HK-2 (cell line): ENCODE measurements at regions not wholly inside any gene's neighbourhood (a gene's known extent, or its start where the extent isn't known, plus 50 kb on each side); places are given as distances from the start of the nearest gene placed in this dataset.
A peak's percentile ranks its signal among the peaks of the same experiment; 100 is the strongest.
"Not testable (repeated sequence)": the region's sequence is repeated elsewhere in the genome, so short reads cannot be mapped to it uniquely, and the experiment has no call there.

Experiments
- DNase-seq: peaks from one replicate; pipeline ENCODE4 v3.0.0-alpha.2; 2018; ENCODE audit not compliant: unreplicated experiment

- no peak for DNase-seq
These were observed 146.2 kb upstream of the MTPN start for GRCh38 chr7:136123352-136123751.

DNA sequence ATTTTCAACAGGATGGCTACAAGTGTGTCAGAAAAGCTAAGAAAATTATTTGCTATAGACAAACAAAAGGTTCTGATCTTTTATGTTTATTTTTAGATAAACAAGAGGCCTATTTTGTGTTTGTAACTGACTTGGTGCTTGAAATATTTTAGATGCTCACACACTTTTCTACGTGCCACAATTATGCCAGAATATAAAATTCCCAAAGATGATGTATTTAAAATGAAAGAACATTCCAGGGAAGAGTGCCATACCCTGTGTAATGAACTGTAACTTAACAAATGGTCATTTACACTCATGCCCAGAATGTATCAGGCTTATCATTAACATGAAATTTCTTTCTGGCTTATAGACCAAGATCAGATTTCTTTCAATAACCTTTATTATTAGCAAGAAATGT lies 144.9 kb upstream of the MTPN start:
- DNase-seq: no peak

DNA sequence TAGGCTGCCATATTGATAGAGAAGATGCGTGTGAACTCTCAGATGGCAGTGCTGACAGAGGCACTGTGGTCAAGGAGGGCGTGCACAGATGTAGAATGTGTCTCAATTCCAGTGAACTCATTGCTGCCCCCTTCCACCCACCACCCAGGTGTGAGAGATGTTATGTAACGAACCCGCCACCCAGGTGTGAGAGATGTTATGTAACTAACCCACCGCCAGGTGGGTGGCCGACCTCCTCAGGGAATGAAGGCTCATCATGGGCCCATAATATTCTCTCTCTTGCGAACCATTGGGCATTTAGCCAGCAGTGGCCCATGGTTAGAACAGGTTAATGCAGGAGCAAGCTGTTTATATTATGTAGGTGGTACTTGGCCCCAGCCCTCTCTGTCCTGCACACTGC lies 140.4 kb upstream of the MTPN start:
- DNase-seq: no peak

DNA sequence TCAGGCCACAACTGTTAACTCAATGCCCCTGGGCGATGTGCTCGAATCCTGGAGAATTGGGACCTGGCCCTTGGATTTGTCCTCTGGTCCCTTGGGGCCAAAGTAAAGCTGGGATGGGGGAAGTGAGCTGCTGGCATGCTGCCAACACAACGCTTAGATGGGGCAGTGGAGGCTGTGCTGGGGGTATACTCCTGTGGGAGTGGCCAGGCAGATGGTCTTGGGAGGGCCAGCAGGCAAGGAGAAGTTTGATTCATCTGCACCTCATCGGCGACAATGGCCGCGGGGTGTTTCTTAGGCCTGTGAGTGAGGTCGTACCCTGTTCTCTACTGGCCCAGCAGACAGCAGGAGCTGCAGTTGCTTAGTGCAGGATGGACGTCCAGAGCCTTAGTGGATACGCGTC lies 139.0 kb upstream of the MTPN start:
- DNase-seq: no peak

GRCh38 chr7:136114966-136115762 lies 138.0 kb upstream of the MTPN start:
- peak; percentile 55 for DNase-seq

DNA sequence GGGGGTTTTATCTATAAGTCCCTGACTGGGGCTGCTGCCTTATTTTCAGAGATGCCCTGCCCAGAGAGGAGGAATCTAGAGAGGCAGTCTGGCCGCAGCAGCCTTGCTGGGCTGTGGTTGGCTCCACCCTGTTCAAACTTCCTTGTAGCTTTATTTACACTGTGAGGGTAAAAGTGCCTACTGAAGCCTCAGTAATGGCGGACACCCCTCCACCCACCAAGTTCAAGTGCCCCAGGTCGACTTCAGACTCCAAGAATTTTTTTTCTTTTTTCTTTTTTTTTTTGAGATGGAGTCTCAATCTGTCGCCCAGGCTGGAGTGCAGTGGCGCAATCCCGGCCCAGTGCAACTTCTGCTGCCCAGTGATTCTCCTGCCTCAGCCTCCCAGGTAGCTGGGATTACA lies 137.3 kb upstream of the MTPN start:
- not testable (repeated sequence) for DNase-seq

DNA sequence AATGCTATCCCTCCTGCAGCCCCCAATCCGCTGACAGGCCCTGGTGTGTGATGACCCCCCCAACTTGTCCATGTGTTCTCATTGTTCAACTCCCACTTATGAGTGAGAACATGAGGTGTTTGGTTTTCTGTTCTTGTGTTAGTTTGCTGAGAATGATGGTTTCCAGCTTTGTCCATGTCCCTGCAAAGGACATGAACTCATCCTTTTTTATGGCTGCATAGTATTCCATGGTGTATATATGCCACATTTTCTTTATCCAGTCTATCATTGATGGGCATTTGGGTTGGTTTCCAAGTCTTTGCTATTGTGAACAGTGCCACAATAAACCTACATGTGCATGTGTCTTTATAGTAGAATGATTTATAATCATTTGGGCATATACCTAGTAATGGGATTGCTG lies 131.9 kb upstream of the MTPN start:
- DNase-seq: not testable (repeated sequence)

DNA sequence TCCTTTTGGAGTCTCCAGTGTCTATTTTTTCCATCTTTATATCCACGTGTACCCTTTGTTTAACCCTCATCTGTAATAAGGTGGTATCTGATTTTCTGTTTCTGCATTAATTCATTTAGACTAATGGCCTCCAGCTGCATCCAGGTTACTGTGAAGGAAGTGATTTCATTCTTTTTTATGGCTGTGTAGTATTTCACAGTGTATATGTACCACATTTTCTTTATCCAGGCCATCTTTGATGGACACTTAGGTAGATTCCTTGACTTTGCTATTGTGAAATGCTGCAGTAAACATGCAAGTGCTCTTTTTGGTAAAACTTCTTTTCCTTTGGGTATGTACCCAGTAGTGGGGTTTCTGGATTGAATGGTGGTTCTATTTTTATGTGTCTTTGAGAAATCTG lies 128.0 kb upstream of the MTPN start:
- DNase-seq: no peak

DNA sequence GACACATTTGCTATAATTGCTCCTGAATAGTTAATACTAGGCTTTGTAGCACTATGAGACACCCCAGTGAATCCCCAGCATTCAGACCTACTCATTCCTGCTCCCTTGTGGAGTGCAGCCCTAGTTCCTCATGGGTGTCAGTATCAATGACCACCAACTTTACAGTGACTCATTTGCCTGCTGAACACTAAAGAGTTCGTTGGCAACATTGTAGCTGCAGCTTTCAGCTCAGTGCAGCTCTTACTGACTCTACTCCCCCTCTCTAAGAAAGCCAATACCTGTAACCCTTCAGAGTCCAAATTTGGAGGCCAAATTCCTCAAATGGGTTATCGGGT lies 127.1 kb upstream of the MTPN start:
- no peak for DNase-seq

GRCh38 chr7:136103545-136104268 lies 126.5 kb upstream of the MTPN start:
- DNase-seq: no peak

- DNase-seq: no peak
These were observed 125.7 kb upstream of the MTPN start for GRCh38 chr7:136102881-136103280.

- not testable (repeated sequence) for DNase-seq
These were observed 115.6 kb upstream of the MTPN start for GRCh38 chr7:136092714-136093113.

- no peak for DNase-seq
These were observed 110.7 kb upstream of the MTPN start for GRCh38 chr7:136087881-136088280.

DNA sequence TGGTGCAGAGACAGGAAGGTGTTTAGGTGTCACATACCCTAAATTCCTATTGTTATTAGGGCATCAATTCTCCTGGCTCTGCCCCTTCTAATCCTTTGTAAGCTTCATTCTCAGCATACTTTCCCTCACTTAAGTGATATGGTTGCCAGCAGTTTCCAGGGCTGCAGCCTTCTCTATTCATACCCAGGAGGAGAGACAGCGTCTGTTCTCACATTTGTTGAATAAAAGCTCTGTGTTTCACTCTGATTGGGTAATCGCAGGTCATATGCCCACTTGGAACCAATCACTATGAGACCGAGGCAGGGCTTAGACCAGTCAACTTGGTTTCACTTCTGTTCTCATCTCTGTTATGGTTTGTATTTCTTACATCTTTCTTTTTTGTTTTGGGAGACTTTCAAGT lies 109.6 kb upstream of the MTPN start:
- peak; percentile 57 for DNase-seq

- DNase-seq: no peak
These were observed 102.8 kb upstream of the MTPN start for GRCh38 chr7:136079934-136080333.

DNA sequence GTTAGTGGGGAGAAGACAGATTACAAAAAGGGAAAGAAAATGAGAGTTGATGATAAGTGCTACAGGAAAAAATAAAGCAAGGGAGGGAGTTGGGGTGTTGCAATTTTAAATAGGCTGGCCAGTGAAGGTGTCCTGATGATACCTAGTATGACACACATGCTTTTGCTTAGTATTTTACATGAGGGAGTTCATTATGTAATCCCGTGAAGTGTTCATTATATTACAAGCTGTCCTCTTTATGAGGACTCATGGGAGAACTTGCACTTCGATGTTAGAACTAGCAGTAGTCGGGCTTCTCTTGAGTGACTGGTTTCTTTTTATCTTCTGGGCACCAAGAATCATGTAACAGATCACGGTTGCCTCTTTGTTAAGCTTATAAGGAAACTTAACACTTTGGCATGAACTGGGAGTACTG lies 102.3 kb upstream of the MTPN start:
- DNase-seq: no peak

- DNase-seq: no peak
These were observed 101.9 kb upstream of the MTPN start for GRCh38 chr7:136079066-136079465.

GRCh38 chr7:136078630-136079029 lies 101.5 kb upstream of the MTPN start:
- no peak for DNase-seq

DNA sequence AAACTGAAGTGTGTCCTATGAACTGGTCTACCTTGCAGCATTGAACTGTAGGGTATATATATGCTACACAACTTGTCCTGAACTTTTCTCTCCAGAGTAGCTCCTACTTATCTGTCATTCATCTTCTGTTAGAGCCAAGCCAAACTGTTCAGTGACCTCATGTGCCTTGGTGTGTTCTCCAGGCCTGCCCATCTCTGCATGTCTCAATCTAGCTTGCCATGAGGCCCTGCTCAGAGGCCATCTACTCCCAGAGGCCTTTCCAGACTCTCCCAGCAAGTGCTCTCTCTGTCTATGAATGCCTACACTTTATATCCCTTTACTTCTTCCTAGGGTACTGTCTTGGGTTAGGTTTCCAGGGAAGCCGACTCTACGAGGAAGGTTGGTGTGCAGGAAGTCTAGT lies 99.8 kb upstream of the MTPN start:
- DNase-seq: no peak

GRCh38 chr7:136074843-136075242 lies 97.7 kb upstream of the MTPN start:
- DNase-seq: no peak

- no peak for DNase-seq
These were observed 95.3 kb upstream of the MTPN start for GRCh38 chr7:136072447-136072846.

DNA sequence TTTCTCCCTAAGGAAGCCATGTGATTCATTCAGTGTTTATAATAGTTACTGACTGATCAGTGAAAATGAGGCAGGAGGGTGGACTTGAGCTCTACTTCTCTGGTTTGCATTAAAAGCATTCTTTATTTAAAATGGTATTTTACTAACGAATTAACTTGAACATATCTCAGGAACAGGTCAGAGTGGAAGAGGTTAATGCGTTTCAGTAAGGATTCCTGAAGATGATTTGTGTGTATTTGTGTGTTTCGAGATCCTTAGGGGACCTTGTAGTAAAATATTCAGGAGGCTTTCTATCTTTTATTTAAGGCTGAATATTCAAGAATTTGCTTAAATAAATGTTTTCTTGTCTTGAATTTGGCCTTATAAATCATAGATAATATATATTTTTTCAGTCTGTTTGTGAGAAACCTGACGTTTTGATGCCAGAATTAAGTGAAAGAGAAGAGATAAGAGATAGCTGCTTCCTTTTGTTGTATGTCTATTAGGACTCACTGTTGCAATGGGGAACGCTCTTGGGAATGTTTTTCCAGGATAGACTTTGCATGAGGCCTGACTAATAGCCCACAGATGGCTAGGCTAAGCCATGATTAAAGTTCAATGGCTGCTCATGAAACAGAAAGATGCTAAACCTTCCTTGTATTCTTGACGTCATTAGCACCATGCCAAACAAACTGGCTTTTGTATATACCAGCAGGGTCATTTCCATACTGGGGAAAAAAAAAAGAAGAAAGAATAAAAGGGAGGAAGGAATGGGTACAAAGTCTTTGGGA lies 93.8 kb upstream of the MTPN start:
- no peak for DNase-seq
